ENCODE measurements at regions not wholly inside any gene's neighbourhood (a gene's known extent, or its start where the extent isn't known, plus 50 kb on each side); places are given as distances from the start of the nearest gene placed in this dataset.

- Mint-ChIP-seq H3K9me3 (no peaks in the 10 kb centered on the region), H3K27me3 (peaks cover 12 to 15% of the 10 kb centered on the region in 2 donors), H3K4me3 (no peak overlapping the region), H3K27ac (no peak overlapping the region), H3K4me1 (ENCODE audit: low read depth in 2 of 2) (peaks cover 0 to 1% of the 10 kb centered on the region in 2 donors), H3K36me3 (no peaks in the 10 kb centered on the region)
- ATAC-seq (peak in 1 of 2 donors; percentile 25), DNase-seq (ENCODE audit: low spot score) (no peak)
These were observed 120.9 kb upstream of the MLN start for GRCh38 chr6:33924681-33925080.

GRCh38 chr6:33923857-33924514 lies 120.2 kb upstream of the MLN start:
- Mint-ChIP-seq H3K36me3 (no peaks in the 10 kb centered on the region), H3K9me3 (no peaks in the 10 kb centered on the region), H3K4me1 (ENCODE audit: low read depth in 2 of 2) (peaks cover 0 to 7% of the 10 kb centered on the region in 2 donors), H3K4me3 (no peak overlapping the region), H3K27ac (no peak overlapping the region), H3K27me3 (peaks cover 17 to 18% of the 10 kb centered on the region in 2 donors)
- no peak for DNase-seq (ENCODE audit: low spot score)
- ATAC-seq, result no peak

- ATAC-seq (no peak), DNase-seq (ENCODE audit: low spot score) (no peak)
- Mint-ChIP-seq H3K27me3 (peaks cover 17 to 18% of the 10 kb centered on the region in 2 donors), H3K27ac (no peak overlapping the region), H3K4me3 (no peak overlapping the region), H3K4me1 (ENCODE audit: low read depth in 2 of 2) (peaks cover 0 to 7% of the 10 kb centered on the region in 2 donors), H3K36me3 (no peaks in the 10 kb centered on the region), H3K9me3 (no peaks in the 10 kb centered on the region)
These were observed 117.9 kb upstream of the MLN start for GRCh38 chr6:33921745-33922144.

GRCh38 chr6:33918175-33918695 lies 114.4 kb upstream of the MLN start:
- Mint-ChIP-seq H3K9me3 (no peaks in the 10 kb centered on the region), H3K4me1 (ENCODE audit: low read depth in 2 of 2) (peaks cover 23 to 26% of the 10 kb centered on the region in 2 donors)

GRCh38 chr6:33915134-33915533 lies 111.3 kb upstream of the MLN start:
- Mint-ChIP-seq H3K4me3 (peak overlapping the region; percentile 70), H3K36me3 (no peaks in the 10 kb centered on the region), H3K4me1 (ENCODE audit: low read depth in 2 of 2) (peaks cover 45 to 47% of the 10 kb centered on the region in 2 donors), H3K27ac (peak overlapping the region; percentile 34 to 53), H3K27me3 (peaks cover 18 to 23% of the 10 kb centered on the region in 2 donors), H3K9me3 (no peaks in the 10 kb centered on the region)
- ATAC-seq, result no peak
- DNase-seq (ENCODE audit: low spot score), result no peak

More at GRCh38 chr6:33918175-33918695, 114.4 kb upstream of the MLN start:
- Mint-ChIP-seq H3K4me3 (no peak overlapping the region), H3K36me3 (no peaks in the 10 kb centered on the region), H3K27me3 (peaks cover 22 to 27% of the 10 kb centered on the region in 2 donors), H3K27ac (no peak overlapping the region)
- ATAC-seq (no peak), DNase-seq (ENCODE audit: low spot score) (no peak)

GRCh38 chr6:33914645-33915044 lies 110.8 kb upstream of the MLN start:
- Mint-ChIP-seq H3K27me3 (peaks cover 13 to 19% of the 10 kb centered on the region in 2 donors), H3K4me3 (peak overlapping the region; percentile 70), H3K36me3 (no peaks in the 10 kb centered on the region), H3K27ac (peak overlapping the region; percentile 34 to 53), H3K4me1 (ENCODE audit: low read depth in 2 of 2) (peaks cover 44 to 51% of the 10 kb centered on the region in 2 donors), H3K9me3 (no peaks in the 10 kb centered on the region)
- ATAC-seq, result peak; percentile 70 to 76
- DNase-seq (ENCODE audit: low spot score), result peak; percentile 64

- H3K4me3 Mint-ChIP-seq, result no peak overlapping the region
- no peaks in the 10 kb centered on the region for H3K9me3 Mint-ChIP-seq
- no peak for ATAC-seq
- H3K36me3 Mint-ChIP-seq, result no peaks in the 10 kb centered on the region
- DNase-seq (ENCODE audit: low spot score), result no peak
- H3K27me3 Mint-ChIP-seq, result peaks cover 10 to 14% of the 10 kb centered on the region in 2 donors
- H3K27ac Mint-ChIP-seq, result peak overlapping the region; percentile 43 to 72
- peaks cover 42 to 58% of the 10 kb centered on the region in 2 donors for H3K4me1 Mint-ChIP-seq (ENCODE audit: low read depth in 2 of 2)
These were observed 108.4 kb upstream of the MLN start for GRCh38 chr6:33912195-33912594.

- Mint-ChIP-seq H3K4me1 (ENCODE audit: low read depth in 2 of 2) (peaks cover 49 to 65% of the 10 kb centered on the region in 2 donors), H3K4me3 (peak overlapping the region; percentile 16), H3K9me3 (no peaks in the 10 kb centered on the region), H3K27me3 (peaks cover 10 to 14% of the 10 kb centered on the region in 2 donors), H3K27ac (peak overlapping the region; percentile 5 to 43), H3K36me3 (no peaks in the 10 kb centered on the region)
- DNase-seq (ENCODE audit: low spot score) (no peak), ATAC-seq (no peak)
These were observed 107.7 kb upstream of the MLN start for GRCh38 chr6:33911488-33911887.

GRCh38 chr6:33910594-33910993 lies 106.8 kb upstream of the MLN start:
- Mint-ChIP-seq H3K9me3 (no peaks in the 10 kb centered on the region), H3K4me3 (no peak overlapping the region), H3K36me3 (no peaks in the 10 kb centered on the region), H3K4me1 (ENCODE audit: low read depth in 2 of 2) (peaks cover 58 to 71% of the 10 kb centered on the region in 2 donors), H3K27me3 (peaks cover 2 to 10% of the 10 kb centered on the region in 2 donors), H3K27ac (peak overlapping the region in 1 of 2 donors; percentile 10)
- DNase-seq (ENCODE audit: low spot score) (no peak), ATAC-seq (no peak)

GRCh38 chr6:33909737-33910136 lies 105.9 kb upstream of the MLN start:
- no peak overlapping the region for H3K4me3 Mint-ChIP-seq
- peak overlapping the region in 1 of 2 donors; percentile 10 for H3K27ac Mint-ChIP-seq
- H3K4me1 Mint-ChIP-seq (ENCODE audit: low read depth in 2 of 2), result peaks cover 60 to 71% of the 10 kb centered on the region in 2 donors
- H3K36me3 Mint-ChIP-seq, result no peaks in the 10 kb centered on the region
- ATAC-seq, result no peak
- peaks cover 0 to 10% of the 10 kb centered on the region in 2 donors for H3K27me3 Mint-ChIP-seq
- H3K9me3 Mint-ChIP-seq, result no peaks in the 10 kb centered on the region
- DNase-seq (ENCODE audit: low spot score), result no peak

- Mint-ChIP-seq H3K4me1 (ENCODE audit: low read depth in 2 of 2) (peaks cover 61 to 75% of the 10 kb centered on the region in 2 donors), H3K4me3 (no peak overlapping the region), H3K27ac (peak overlapping the region in 1 of 2 donors; percentile 22), H3K27me3 (peaks cover 0 to 10% of the 10 kb centered on the region in 2 donors), H3K36me3 (no peaks in the 10 kb centered on the region), H3K9me3 (no peaks in the 10 kb centered on the region)
- DNase-seq (ENCODE audit: low spot score) (no peak), ATAC-seq (no peak)
These were observed 104.2 kb upstream of the MLN start for GRCh38 chr6:33908025-33908424.

- Mint-ChIP-seq H3K9me3 (no peaks in the 10 kb centered on the region), H3K4me1 (ENCODE audit: low read depth in 2 of 2) (peaks cover 62 to 76% of the 10 kb centered on the region in 2 donors), H3K27ac (peak overlapping the region; percentile 41 to 88), H3K27me3 (peaks cover 0 to 10% of the 10 kb centered on the region in 2 donors), H3K4me3 (peak overlapping the region; percentile 22), H3K36me3 (no peaks in the 10 kb centered on the region)
- DNase-seq (ENCODE audit: low spot score), result no peak
- ATAC-seq, result no peak
These were observed 103.4 kb upstream of the MLN start for GRCh38 chr6:33907227-33907626.

GRCh38 chr6:33906439-33906838 lies 102.6 kb upstream of the MLN start:
- ATAC-seq, result no peak
- Mint-ChIP-seq H3K36me3 (no peaks in the 10 kb centered on the region), H3K4me3 (peak overlapping the region; percentile 82), H3K27ac (peak overlapping the region; percentile 41 to 88), H3K9me3 (no peaks in the 10 kb centered on the region), H3K27me3 (peaks cover 6 to 10% of the 10 kb centered on the region in 2 donors), H3K4me1 (ENCODE audit: low read depth in 2 of 2) (peaks cover 64 to 77% of the 10 kb centered on the region in 2 donors)
- no peak for DNase-seq (ENCODE audit: low spot score)

GRCh38 chr6:33905071-33905609 lies 101.3 kb upstream of the MLN start:
- no peaks in the 10 kb centered on the region for H3K36me3 Mint-ChIP-seq
- peak overlapping the region; percentile 41 to 88 for H3K27ac Mint-ChIP-seq
- no peaks in the 10 kb centered on the region for H3K9me3 Mint-ChIP-seq
- DNase-seq (ENCODE audit: low spot score), result peak; percentile 72
- ATAC-seq, result peak; percentile 78 to 82
- peaks cover 67 to 77% of the 10 kb centered on the region in 2 donors for H3K4me1 Mint-ChIP-seq (ENCODE audit: low read depth in 2 of 2)
- peaks cover 10 to 16% of the 10 kb centered on the region in 2 donors for H3K27me3 Mint-ChIP-seq
- peak overlapping the region; percentile 82 for H3K4me3 Mint-ChIP-seq

All from natural killer cell treated with Interleukin-12 subunit alpha and Interleukin-12 subunit beta and Interleukin-15 and Interleukin-18, amount 100 ng/mL, for 72 hours (primary cell).